HCT116 (cell line): ENCODE measurements at regions not wholly inside any gene's neighbourhood (a gene's known extent, or its start where the extent isn't known, plus 50 kb on each side); places are given as distances from the start of the nearest gene placed in this dataset.

Experiments used
- ATAC-seq: fragments of 200-7000 bp; cut with Tn5 transposase; 2 replicates; pipeline ENCODE4 v1.9.1; 2020; ENCODE audit warnings: mild to moderate bottlenecking, moderate library complexity
- BruUV-seq: library from RNA; stranded (reverse); fragments of 400-500 nt; replicated peaks from 2 replicates; lab custom pipeline; 2021; lab: Mats Ljungman, UMichigan
- CTCF ChIA-PET: fragments of 300-600 bp; sonication (Branson Sonifier 250); formaldehyde crosslinking; loops from one replicate; lab custom pipeline; 2021; ENCODE audit warnings: antibody characterized with exemption; lab: Charles Lee
- POLR2A ChIA-PET: fragments of 300-600, 350-600 bp; sonication (Branson Sonifier 250); formaldehyde crosslinking; loops from one replicate; lab custom pipeline; 2021; ENCODE audit warnings: antibody characterized with exemption; lab: Charles Lee
- RAD21 ChIA-PET, 2 experiments: fragments of 300-600 bp; sonication (Branson Sonifier 250); formaldehyde crosslinking; loops; one replicate each; lab custom pipeline; 2023; ENCODE audit warnings: low total read pairs in 2 of 2; ENCODE audit not compliant: uncharacterized antibody in 2 of 2, unreplicated experiment in 2 of 2, low non-redundant PET in 1 of 2; lab: Charles Lee
- DNase-seq: peaks from one replicate; pipeline ENCODE4 v3.0.0-alpha.2; 2010; ENCODE audit warnings: low read depth, low spot score
- H2AFZ ChIP-seq: fragments of 200-600 bp; shearing (Covaris generic), sonication (generic); 2 replicates; pipeline ENCODE4 v1.6.1; 2017; ENCODE audit warnings: low read depth, mixed run types, mixed read lengths, antibody characterized with exemption, low read length; ENCODE audit not compliant: poor library complexity, severe bottlenecking
- H3K27ac ChIP-seq: 2 replicates; pipeline ENCODE4 v1.5.1; 2012; ENCODE audit warnings: low read depth, low read length
- H3K27me3 ChIP-seq: fragments of 200-600 bp; sonication (generic); 2 replicates; pipeline ENCODE4 v1.6.1; 2016; ENCODE audit warnings: mixed run types, low read length, mixed read lengths; ENCODE audit not compliant: insufficient read depth
- H3K36me3 ChIP-seq, 2 experiments: fragments of 200-500 bp in 1 of 2; fragments of 200-600 bp in 1 of 2; sonication (Bioruptor generic) in 1 of 2; sonication (generic) in 1 of 2; 2 replicates each; pipeline versions ENCODE4 v1.5.1 to v1.6.1; 2014 to 2016; ENCODE audit warnings: low read length in 2 of 2, inconsistent platforms in 1 of 2, mixed read lengths in 1 of 2, mixed run types in 1 of 2; ENCODE audit not compliant: insufficient read depth in 2 of 2, control insufficient read depth in 1 of 2
- H3K4me1 ChIP-seq, 2 experiments: fragments of 200-600 bp in 1 of 2; sonication (generic) in 1 of 2; 2 replicates each; pipeline versions ENCODE4 v1.5.1 to v1.6.1; 2012 to 2017; ENCODE audit warnings: low read length in 2 of 2, inconsistent platforms in 1 of 2, mild to moderate bottlenecking in 1 of 2, mixed read lengths in 1 of 2, mixed run types in 1 of 2, moderate library complexity in 1 of 2; ENCODE audit not compliant: insufficient read depth in 2 of 2, control insufficient read depth in 1 of 2
- H3K4me2 ChIP-seq: fragments of 200-600 bp; sonication (generic); 2 replicates; pipeline ENCODE4 v1.6.1; 2017; ENCODE audit warnings: mixed run types, low read length, mixed read lengths
- H3K4me3 ChIP-seq, 2 experiments: fragments of 200-600 bp in 1 of 2; sonication (generic) in 1 of 2; replicated peaks in 1 of 2; 2 replicates each; pipeline ENCODE4 v1.5.1; 2011 to 2016; ENCODE audit warnings: low read length in 2 of 2, control low read depth in 1 of 2, low read depth in 1 of 2, mild to moderate bottlenecking in 1 of 2, mixed read lengths in 1 of 2, mixed run types in 1 of 2
- H3K79me2 ChIP-seq: fragments of 200-600 bp; sonication (generic); 2 replicates; pipeline ENCODE4 v1.6.1; 2017; ENCODE audit warnings: mild to moderate bottlenecking, mixed run types, low read length, moderate library complexity, mixed read lengths; ENCODE audit not compliant: insufficient read depth
- H3K9ac ChIP-seq: fragments of 200-600 bp; sonication (generic); 2 replicates; pipeline ENCODE4 v1.6.1; 2016; ENCODE audit warnings: low read length, mixed read lengths
- H3K9me2 ChIP-seq: fragments of 200-600 bp; sonication (generic), shearing (Covaris generic); 2 replicates; pipeline ENCODE4 v1.6.1; 2017; ENCODE audit warnings: mixed run types, mild to moderate bottlenecking, moderate library complexity; ENCODE audit not compliant: insufficient read depth
- H3K9me3 ChIP-seq, 2 experiments: fragments of 200-500 bp in 1 of 2; fragments of 200-600 bp in 1 of 2; sonication (Bioruptor generic) in 1 of 2; sonication (generic) in 1 of 2; 2 replicates each; pipeline ENCODE4 v1.6.1; 2014 to 2017; ENCODE audit warnings: low read length in 2 of 2, mixed read lengths in 2 of 2, inconsistent platforms in 1 of 2, low read depth in 1 of 2, mild to moderate bottlenecking in 1 of 2, mixed run types in 1 of 2, moderate library complexity in 1 of 2; ENCODE audit not compliant: control insufficient read depth in 1 of 2, insufficient read depth in 1 of 2
- H4K20me1 ChIP-seq: fragments of 200-600 bp; sonication (generic), shearing (Covaris generic); 2 replicates; pipeline ENCODE4 v1.6.1; 2017; ENCODE audit warnings: mixed run types, mild to moderate bottlenecking, moderate library complexity; ENCODE audit not compliant: insufficient read depth
- CEBPB ChIP-seq: IDR thresholded peaks from 2 replicates; pipeline ENCODE4 v1.6.1; 2012; ENCODE audit warnings: low read depth
- CTCF ChIP-seq, 3 experiments: fragments of 200-600 bp in 1 of 3; sonication (generic) in 1 of 3; IDR thresholded peaks in 2 of 3; conservative IDR thresholded peaks in 1 of 3; 2 replicates each; pipeline ENCODE4 v1.5.1; 2012 to 2017; ENCODE audit warnings: low read depth in 2 of 3, low read length in 2 of 3, antibody characterized with exemption in 1 of 3, borderline replicate concordance in 1 of 3, control low read depth in 1 of 3, mild to moderate bottlenecking in 1 of 3, mixed read lengths in 1 of 3, mixed run types in 1 of 3, moderate library complexity in 1 of 3; ENCODE audit not compliant: insufficient read depth in 1 of 3
- ELF1 ChIP-seq: IDR thresholded peaks from 2 replicates; pipeline ENCODE4 v1.6.1; 2012; ENCODE audit warnings: low read depth, borderline replicate concordance
- EZH2 ChIP-seq: fragments of 200-600 bp; sonication (generic); IDR thresholded peaks from 2 replicates; pipeline ENCODE4 v1.6.1; 2017; ENCODE audit warnings: antibody characterized with exemption, mixed run types
- JUND ChIP-seq: IDR thresholded peaks from 2 replicates; pipeline ENCODE4 v1.6.1; 2012
- POLR2A ChIP-seq: IDR thresholded peaks from 2 replicates; pipeline ENCODE4 v1.7.0; 2011; ENCODE audit warnings: borderline replicate concordance; ENCODE audit not compliant: insufficient read depth, insufficient read length; ENCODE audit errors: extremely low read depth
- POLR2AphosphoS5 ChIP-seq: IDR thresholded peaks from 2 replicates; pipeline ENCODE4 v1.6.1; 2011; ENCODE audit warnings: mild to moderate bottlenecking, low read depth, low read length, moderate library complexity
- RAD21 ChIP-seq: IDR thresholded peaks from 2 replicates; pipeline ENCODE4 v1.6.1; 2012; ENCODE audit warnings: low read depth, mild to moderate bottlenecking
- SP1 ChIP-seq: IDR thresholded peaks from 2 replicates; pipeline ENCODE4 v1.6.1; 2012; ENCODE audit warnings: low read depth
- TCF7L2 ChIP-seq: IDR thresholded peaks from 2 replicates; pipeline ENCODE4 v1.7.0; 2011; ENCODE audit warnings: borderline replicate concordance, inconsistent platforms; ENCODE audit not compliant: insufficient read depth, insufficient read length; ENCODE audit errors: extremely low read depth
- YY1 ChIP-seq: IDR thresholded peaks from 2 replicates; pipeline ENCODE4 v1.6.1; 2011; ENCODE audit warnings: low read length, low read depth, moderate library complexity, mild to moderate bottlenecking; ENCODE audit not compliant: insufficient replicate concordance; ENCODE audit errors: extremely low read depth
- intact Hi-C: fragments of 100-400 bp; cut with micrococcal nuclease; formaldehyde crosslinking; loops from 2 replicates; pipeline ENCODE4 v1.10.0; 2022
- TF ChIP-seq, protein P1 (sequence below): IDR thresholded peaks from 2 replicates; pipeline ENCODE4 v1.6.1; 2012; ENCODE audit warnings: low read depth

- BruUV-seq = no TSS peak
- H3K9ac ChIP-seq = no peak overlapping the region
- ChIA-PET RAD21 (no interaction called here), CTCF (no interaction called here)
- H3K27me3 ChIP-seq = no peaks in the 10 kb centered on the region
- no peaks in the 10 kb centered on the region for H4K20me1 ChIP-seq
- H3K9me3 ChIP-seq = peaks cover 10 to 16% of the 10 kb centered on the region in 2 experiments; a peak in 3 of 4 replicates
- no peaks in the 10 kb centered on the region for H3K9me2 ChIP-seq
- H3K4me2 ChIP-seq = no peak overlapping the region
- no peak overlapping the region for H3K4me3 ChIP-seq
- H3K4me1 ChIP-seq = no peaks in the 10 kb centered on the region
- DNase-seq = no peak
- no peak for ATAC-seq
- no peaks in the 10 kb centered on the region for H3K79me2 ChIP-seq
- no peak overlapping the region for H2AFZ ChIP-seq
- intact Hi-C loops = no loop called here
- H3K27ac ChIP-seq = no peak overlapping the region
- TF ChIP-seq EZH2 (no peak), ELF1 (no peak), POLR2A (no peak), SP1 (no peak)
- TF ChIP-seq, all 23 proteins: peak for 0
- H3K36me3 ChIP-seq = no peaks in the 10 kb centered on the region
- POLR2A ChIA-PET = no interaction called here
Observed at GRCh38 chr7:52195664-52196063, 839.8 kb upstream of the POM121L12 start.

GRCh38 chr7:52189153-52189778 lies 846.2 kb upstream of the POM121L12 start:
- peaks cover 4 to 7% of the 10 kb centered on the region in 2 experiments; a peak in 3 of 4 replicates for H3K9me3 ChIP-seq
- H3K27me3 ChIP-seq = no peaks in the 10 kb centered on the region
- H3K36me3 ChIP-seq = no peaks in the 10 kb centered on the region
- no peak overlapping the region for H2AFZ ChIP-seq
- ChIA-PET CTCF (no interaction called here), POLR2A (no interaction called here), RAD21 (no interaction called here)
- H3K4me1 ChIP-seq = no peaks in the 10 kb centered on the region
- no peak overlapping the region for H3K4me2 ChIP-seq
- H3K9me2 ChIP-seq = no peaks in the 10 kb centered on the region
- H3K27ac ChIP-seq = no peak overlapping the region
- no peaks in the 10 kb centered on the region for H3K79me2 ChIP-seq
- no peak overlapping the region for H3K4me3 ChIP-seq
- intact Hi-C loops = no loop called here
- DNase-seq (no peak), ATAC-seq (no peak)
- no peak overlapping the region for H3K9ac ChIP-seq
- no peaks in the 10 kb centered on the region for H4K20me1 ChIP-seq
- BruUV-seq = no TSS peak
- no peak for TF ChIP-seq CEBPB
- TF ChIP-seq, protein P1, sequence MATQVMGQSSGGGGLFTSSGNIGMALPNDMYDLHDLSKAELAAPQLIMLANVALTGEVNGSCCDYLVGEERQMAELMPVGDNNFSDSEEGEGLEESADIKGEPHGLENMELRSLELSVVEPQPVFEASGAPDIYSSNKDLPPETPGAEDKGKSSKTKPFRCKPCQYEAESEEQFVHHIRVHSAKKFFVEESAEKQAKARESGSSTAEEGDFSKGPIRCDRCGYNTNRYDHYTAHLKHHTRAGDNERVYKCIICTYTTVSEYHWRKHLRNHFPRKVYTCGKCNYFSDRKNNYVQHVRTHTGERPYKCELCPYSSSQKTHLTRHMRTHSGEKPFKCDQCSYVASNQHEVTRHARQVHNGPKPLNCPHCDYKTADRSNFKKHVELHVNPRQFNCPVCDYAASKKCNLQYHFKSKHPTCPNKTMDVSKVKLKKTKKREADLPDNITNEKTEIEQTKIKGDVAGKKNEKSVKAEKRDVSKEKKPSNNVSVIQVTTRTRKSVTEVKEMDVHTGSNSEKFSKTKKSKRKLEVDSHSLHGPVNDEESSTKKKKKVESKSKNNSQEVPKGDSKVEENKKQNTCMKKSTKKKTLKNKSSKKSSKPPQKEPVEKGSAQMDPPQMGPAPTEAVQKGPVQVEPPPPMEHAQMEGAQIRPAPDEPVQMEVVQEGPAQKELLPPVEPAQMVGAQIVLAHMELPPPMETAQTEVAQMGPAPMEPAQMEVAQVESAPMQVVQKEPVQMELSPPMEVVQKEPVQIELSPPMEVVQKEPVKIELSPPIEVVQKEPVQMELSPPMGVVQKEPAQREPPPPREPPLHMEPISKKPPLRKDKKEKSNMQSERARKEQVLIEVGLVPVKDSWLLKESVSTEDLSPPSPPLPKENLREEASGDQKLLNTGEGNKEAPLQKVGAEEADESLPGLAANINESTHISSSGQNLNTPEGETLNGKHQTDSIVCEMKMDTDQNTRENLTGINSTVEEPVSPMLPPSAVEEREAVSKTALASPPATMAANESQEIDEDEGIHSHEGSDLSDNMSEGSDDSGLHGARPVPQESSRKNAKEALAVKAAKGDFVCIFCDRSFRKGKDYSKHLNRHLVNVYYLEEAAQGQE = no peak
- TF ChIP-seq RAD21 = no peak
- TF ChIP-seq POLR2A = no peak
- no peak for TF ChIP-seq POLR2AphosphoS5
- TF ChIP-seq TCF7L2 = no peak
- TF ChIP-seq YY1 = no peak
- no peak for TF ChIP-seq JUND
- no peak for TF ChIP-seq CTCF (IDR thresholded peaks at IDR 0.05 in 2 of 3, conservative IDR thresholded peaks at IDR 0.05 in 1 of 3; ENCODE audit: borderline replicate concordance in 1 of 3, insufficient read depth in 1 of 3, low read depth in 2 of 3, low read length in 2 of 3)
- TF ChIP-seq SP1 = no peak
